ENCODE measurements at regions not wholly inside any gene's neighbourhood (a gene's known extent, or its start where the extent isn't known, plus 50 kb on each side); places are given as distances from the start of the nearest gene placed in this dataset.

DNA sequence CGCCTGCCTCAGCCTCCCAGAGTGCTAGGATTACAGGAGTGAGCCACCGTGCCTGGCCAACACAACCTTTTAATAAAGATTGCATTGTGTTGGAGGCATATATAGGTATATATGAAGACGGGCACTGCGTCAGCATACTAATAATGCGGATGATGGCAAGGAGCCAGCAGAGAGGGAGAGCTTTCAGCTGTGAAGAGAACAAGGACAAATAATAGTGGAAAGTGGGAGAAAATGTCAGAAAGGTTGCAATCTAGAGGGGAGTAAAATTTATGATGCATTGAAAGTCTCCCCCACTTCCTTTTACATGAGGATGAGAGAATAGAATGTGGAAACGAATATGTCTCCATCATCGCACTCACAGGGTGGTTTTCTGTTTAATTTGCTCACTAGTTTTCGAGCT, 170.5 kb upstream of the TBL1XR1 start:
- no peaks in the 10 kb centered on the region for H3K9me3 Mint-ChIP-seq (ENCODE audit: low read depth)
- peaks cover 16% of the 10 kb centered on the region for H3K4me1 Mint-ChIP-seq (ENCODE audit: low read depth)
- peak overlapping the region; percentile 2 for H3K27ac Mint-ChIP-seq (ENCODE audit: unreplicated experiment)
- no peak overlapping the region for H3K4me3 Mint-ChIP-seq (ENCODE audit: unreplicated experiment)
- no peak for DNase-seq (ENCODE audit: low spot score)
- TF ChIP-seq CTCF (IDR thresholded peaks at IDR 0.05): no peak
- no peaks in the 10 kb centered on the region for H3K27me3 Mint-ChIP-seq (ENCODE audit: low read depth)
- H3K36me3 Mint-ChIP-seq (ENCODE audit: low read depth): no peaks in the 10 kb centered on the region

- Mint-ChIP-seq H3K36me3 (ENCODE audit: low read depth) (no peaks in the 10 kb centered on the region), H3K9me3 (ENCODE audit: low read depth) (no peaks in the 10 kb centered on the region), H3K27me3 (ENCODE audit: low read depth) (no peaks in the 10 kb centered on the region), H3K27ac (ENCODE audit: unreplicated experiment) (no peak overlapping the region), H3K4me3 (ENCODE audit: unreplicated experiment) (no peak overlapping the region), H3K4me1 (ENCODE audit: low read depth) (peaks cover 19% of the 10 kb centered on the region)
- no peak for TF ChIP-seq CTCF (IDR thresholded peaks at IDR 0.05)
- DNase-seq (ENCODE audit: low spot score): no peak
Measured at GRCh38 chr3:177370246-177370822, 173.1 kb upstream of the TBL1XR1 start.

GRCh38 chr3:177371146-177371545, 173.9 kb upstream of the TBL1XR1 start:
- no peaks in the 10 kb centered on the region for H3K36me3 Mint-ChIP-seq (ENCODE audit: low read depth)
- H3K4me1 Mint-ChIP-seq (ENCODE audit: low read depth): peaks cover 23% of the 10 kb centered on the region
- no peak overlapping the region for H3K4me3 Mint-ChIP-seq (ENCODE audit: unreplicated experiment)
- H3K27me3 Mint-ChIP-seq (ENCODE audit: low read depth): no peaks in the 10 kb centered on the region
- no peak for TF ChIP-seq CTCF (IDR thresholded peaks at IDR 0.05)
- no peaks in the 10 kb centered on the region for H3K9me3 Mint-ChIP-seq (ENCODE audit: low read depth)
- DNase-seq (ENCODE audit: low spot score): no peak
- no peak overlapping the region for H3K27ac Mint-ChIP-seq (ENCODE audit: unreplicated experiment)

GRCh38 chr3:177371888-177372287, 174.6 kb upstream of the TBL1XR1 start:
- no peak for DNase-seq (ENCODE audit: low spot score)
- Mint-ChIP-seq H3K9me3 (ENCODE audit: low read depth) (no peaks in the 10 kb centered on the region), H3K4me3 (ENCODE audit: unreplicated experiment) (no peak overlapping the region), H3K27ac (ENCODE audit: unreplicated experiment) (no peak overlapping the region), H3K4me1 (ENCODE audit: low read depth) (peaks cover 23% of the 10 kb centered on the region), H3K36me3 (ENCODE audit: low read depth) (no peaks in the 10 kb centered on the region), H3K27me3 (ENCODE audit: low read depth) (no peaks in the 10 kb centered on the region)
- no peak for TF ChIP-seq CTCF (IDR thresholded peaks at IDR 0.05)

DNA sequence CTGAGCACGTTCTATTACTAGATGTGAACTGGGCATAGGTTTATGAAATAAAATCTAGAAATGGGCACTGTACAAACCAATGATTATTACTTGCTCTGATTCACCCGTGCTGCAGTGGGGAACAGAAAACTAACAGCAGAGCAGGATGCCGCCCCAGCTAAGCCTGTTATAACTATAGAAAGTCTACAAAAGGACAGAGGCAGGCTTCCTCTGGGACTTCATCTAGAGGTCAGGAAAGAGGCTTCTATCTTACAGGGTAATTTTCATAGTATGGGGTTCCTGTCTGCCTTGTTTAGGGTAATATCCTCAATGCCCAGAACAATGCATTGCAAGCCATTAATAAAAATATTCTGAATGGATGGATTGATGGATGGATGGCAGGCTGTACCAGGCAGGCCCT, 177.0 kb upstream of the TBL1XR1 start:
- Mint-ChIP-seq H3K27me3 (ENCODE audit: low read depth) (no peaks in the 10 kb centered on the region), H3K4me3 (ENCODE audit: unreplicated experiment) (no peak overlapping the region), H3K9me3 (ENCODE audit: low read depth) (no peaks in the 10 kb centered on the region), H3K4me1 (ENCODE audit: low read depth) (peaks cover 15% of the 10 kb centered on the region), H3K27ac (ENCODE audit: unreplicated experiment) (no peak overlapping the region), H3K36me3 (ENCODE audit: low read depth) (no peaks in the 10 kb centered on the region)
- no peak for TF ChIP-seq CTCF (IDR thresholded peaks at IDR 0.05)
- no peak for DNase-seq (ENCODE audit: low spot score)

Data from chondrocyte (in vitro differentiated cells).